Endothelial cell of umbilical vein (primary cell): ENCODE measurements at regions not wholly inside any gene's neighbourhood (a gene's known extent, or its start where the extent isn't known, plus 50 kb on each side); places are given as distances from the start of the nearest gene placed in this dataset.

Source experiments
- BruUV-seq: library from RNA; stranded (reverse); fragments of 400-500 nt; replicated peaks from 2 replicates; lab custom pipeline; 2021; lab: Mats Ljungman, UMichigan
- CTCF ChIA-PET: fragments of 300-600, 350-600 bp; sonication (Branson Sonifier 250); formaldehyde crosslinking; loops from one replicate; lab custom pipeline; 2021; ENCODE audit warnings: antibody characterized with exemption, inconsistent platforms; lab: Charles Lee
- POLR2A ChIA-PET: fragments of 300-600, 350-600 bp; sonication (Branson Sonifier 250); formaldehyde crosslinking; loops from one replicate; lab custom pipeline; 2021; ENCODE audit warnings: antibody characterized with exemption, inconsistent platforms; lab: Charles Lee
- DNase-seq: peaks from one replicate; pipeline ENCODE4 v3.0.0-alpha.2; 2011; ENCODE audit warnings: low read depth, low spot score
- FAIRE-seq: peaks from 2 replicates; lab custom pipeline; 2011; peaks lifted over from hg19 to GRCh38; lab: Jason Lieb, UNC
- H2AFZ ChIP-seq: 2 replicates; pipeline ENCODE4 v1.6.0; 2012; ENCODE audit warnings: low read depth, low read length, control low read depth, inconsistent platforms
- H3K27ac ChIP-seq: 2 replicates; pipeline ENCODE4 v1.5.1; 2011; ENCODE audit warnings: low read depth, mild to moderate bottlenecking, control low read depth, low read length, moderate library complexity; ENCODE audit not compliant: insufficient read depth
- H3K27me3 ChIP-seq, 2 experiments: 2 replicates each; pipeline versions ENCODE4 v1.6.0 to v1.6.1; 2011; ENCODE audit warnings: low read length in 2 of 2, mixed read lengths in 1 of 2; ENCODE audit not compliant: control insufficient read depth in 2 of 2, insufficient read depth in 2 of 2
- H3K36me3 ChIP-seq, 2 experiments: 2 replicates in 1 of 2; 3 replicates in 1 of 2; pipeline ENCODE4 v1.5.1; 2011; ENCODE audit warnings: low read length in 2 of 2, mild to moderate bottlenecking in 1 of 2, moderate library complexity in 1 of 2; ENCODE audit not compliant: control insufficient read depth in 2 of 2, insufficient read depth in 2 of 2; ENCODE audit errors: extremely low read depth in 1 of 2
- H3K4me1 ChIP-seq: 3 replicates; pipeline ENCODE4 v1.5.1; 2011; ENCODE audit warnings: mild to moderate bottlenecking, low read length; ENCODE audit not compliant: control insufficient read depth, insufficient read depth; ENCODE audit errors: extremely low read depth
- H3K4me2 ChIP-seq: 2 replicates; pipeline ENCODE4 v1.6.1; 2011; ENCODE audit warnings: low read length, control low read depth, mixed read lengths; ENCODE audit not compliant: insufficient read depth
- H3K4me3 ChIP-seq, 3 experiments: fragments of 200-600 bp in 1 of 3; sonication (generic), shearing (Covaris generic) in 1 of 3; replicated peaks in 1 of 3; 2 replicates each; pipeline ENCODE4 v1.5.1; 2011 to 2016; ENCODE audit warnings: control low read depth in 3 of 3, low read length in 3 of 3, mild to moderate bottlenecking in 2 of 3, inconsistent platforms in 1 of 3, low read depth in 1 of 3, moderate library complexity in 1 of 3; ENCODE audit not compliant: insufficient read depth in 1 of 3
- H3K79me2 ChIP-seq: 2 replicates; pipeline ENCODE4 v1.6.0; 2012; ENCODE audit warnings: low read length, inconsistent platforms; ENCODE audit not compliant: control insufficient read depth, insufficient read depth
- H3K9ac ChIP-seq: replicated peaks from 2 replicates; pipeline ENCODE3; 2011; ENCODE audit warnings: low read length, control low read depth; ENCODE audit not compliant: insufficient read depth; ENCODE audit errors: extremely low read depth
- H3K9me1 ChIP-seq: replicated peaks from 3 replicates; pipeline ENCODE4 v1.6.0; 2011; ENCODE audit warnings: mild to moderate bottlenecking, low read length; ENCODE audit not compliant: control insufficient read depth, insufficient read depth; ENCODE audit errors: extremely low read depth
- H3K9me3 ChIP-seq: replicated peaks from 2 replicates; pipeline ENCODE4 v1.5.1; 2012; ENCODE audit warnings: low read length, inconsistent platforms; ENCODE audit not compliant: control insufficient read depth, insufficient read depth
- H4K20me1 ChIP-seq: replicated peaks from 2 replicates; pipeline ENCODE3; 2011; ENCODE audit warnings: mild to moderate bottlenecking, low read length; ENCODE audit not compliant: control insufficient read depth, insufficient read depth; ENCODE audit errors: extremely low read depth
- CTCF ChIP-seq, 2 donors: IDR thresholded peaks; 1 replicate in 1 of 2; 2 replicates in 1 of 2; pipeline ENCODE4 v1.5.1; 2011; ENCODE audit warnings: low read length in 2 of 2, mild to moderate bottlenecking in 2 of 2, moderate library complexity in 2 of 2, control low read depth in 1 of 2, inconsistent platforms in 1 of 2, low read depth in 1 of 2; ENCODE audit not compliant: insufficient read depth in 1 of 2; ENCODE audit errors: extremely low read depth in 1 of 2
- EZH2 ChIP-seq: IDR thresholded peaks from 2 replicates; pipeline ENCODE4 v1.6.1; 2012; ENCODE audit warnings: borderline replicate concordance, low read depth, mild to moderate bottlenecking, moderate library complexity, low read length, inconsistent platforms; ENCODE audit not compliant: severe bottlenecking
- FOS ChIP-seq: IDR thresholded peaks from 2 replicates; pipeline ENCODE4 v1.6.1; 2011; ENCODE audit warnings: mild to moderate bottlenecking, low read length, moderate library complexity, borderline replicate concordance; ENCODE audit not compliant: insufficient read depth
- GATA2 ChIP-seq: IDR thresholded peaks from 2 replicates; pipeline ENCODE4 v1.7.0; 2011; ENCODE audit warnings: low read depth, mild to moderate bottlenecking, moderate library complexity, mixed read lengths, low read length; ENCODE audit not compliant: insufficient read length, insufficient read depth
- JUN ChIP-seq: IDR thresholded peaks from 2 replicates; pipeline ENCODE4 v1.6.1; 2011; ENCODE audit warnings: borderline replicate concordance, low read depth; ENCODE audit not compliant: insufficient read length, insufficient read depth
- MAX ChIP-seq: IDR thresholded peaks from 2 replicates; pipeline ENCODE4 v1.6.1; 2011; ENCODE audit not compliant: insufficient read depth, insufficient read length
- MYC ChIP-seq: IDR thresholded peaks from one replicate; pipeline ENCODE4 v1.6.1; 2011; ENCODE audit warnings: mild to moderate bottlenecking, low read depth, low read length
- POLR2A ChIP-seq: IDR thresholded peaks from 2 replicates; pipeline ENCODE4 v1.6.1; 2012; ENCODE audit warnings: low read depth, mild to moderate bottlenecking, control low read depth, low read length
- POLR2AphosphoS5 ChIP-seq: IDR thresholded peaks from 2 replicates; pipeline ENCODE4 v1.6.1; 2012; ENCODE audit warnings: low read depth, mild to moderate bottlenecking, control low read depth, low read length, moderate library complexity; ENCODE audit not compliant: insufficient read depth
- dilution Hi-C: fragments of 300-500 bp; cut with MboI; formaldehyde crosslinking; loops from one replicate; pipeline ENCODE4 v1.15.0; 2019; ENCODE audit warnings: low sequenced_read_pairs; ENCODE audit not compliant: extremely low pct_ligation_motif_present
- intact Hi-C: fragments of 100-400 bp; cut with micrococcal nuclease; formaldehyde crosslinking; loops from one replicate; pipeline ENCODE4 v1.10.0; 2022

- H2AFZ ChIP-seq, result no peak overlapping the region
- no TSS peak for BruUV-seq
- H3K4me3 ChIP-seq, result no peak overlapping the region
- no peak overlapping the region for H3K4me2 ChIP-seq
- no peak overlapping the region for H3K9ac ChIP-seq
- FAIRE-seq (no peak), DNase-seq (no peak)
- dilution Hi-C loops, result no loop called here
- no peaks in the 10 kb centered on the region for H3K9me3 ChIP-seq
- H4K20me1 ChIP-seq, result no peaks in the 10 kb centered on the region
- no peaks in the 10 kb centered on the region for H3K9me1 ChIP-seq
- ChIA-PET POLR2A (no interaction called here), CTCF (interaction anchor here (1.1 kb wide), 1 partner anchor 9 kb away, joined by 3 read pairs; no protein-coding TSS in a partner anchor)
- no peak overlapping the region for H3K27ac ChIP-seq
- intact Hi-C loops, result no loop called here
- no peaks in the 10 kb centered on the region for H3K4me1 ChIP-seq
- no peaks in the 10 kb centered on the region for H3K36me3 ChIP-seq
- H3K79me2 ChIP-seq, result no peaks in the 10 kb centered on the region
- H3K27me3 ChIP-seq, result peaks cover 0 to 2% of the 10 kb centered on the region in 2 experiments
- TF ChIP-seq POLR2AphosphoS5 (no peak), MYC (no peak), EZH2 (no peak), FOS (no peak), POLR2A (no peak), JUN (no peak), GATA2 (no peak), MAX (no peak), CTCF (IDR thresholded peaks at IDR 0.05; ENCODE audit: extremely low read depth in 1 of 2, insufficient read depth in 1 of 2, low read depth in 1 of 2, low read length in 2 of 2) (no peak)
These were observed 121.5 kb upstream of the LUZP2 start for GRCh38 chr11:24375351-24375750.
